ENCODE measurements at regions not wholly inside any gene's neighbourhood (a gene's known extent, or its start where the extent isn't known, plus 50 kb on each side); places are given as distances from the start of the nearest gene placed in this dataset.

GRCh38 chr19:29128203-29128602 is 84.7 kb downstream of the UQCRFS1 start:
- H3K4me3 ChIP-seq (replicated peaks; ENCODE audit: low read depth, low read length), result no peak overlapping the region
- DNase-seq (ENCODE audit: extremely low read depth, low read depth), result no peak
- TF ChIP-seq CTCF (IDR thresholded peaks at IDR 0.05; ENCODE audit: low read depth, low read length, missing control alignments), result no peak

GRCh38 chr19:29122185-29122584 is 90.8 kb downstream of the UQCRFS1 start:
- no peak for DNase-seq (ENCODE audit: extremely low read depth, low read depth)
- TF ChIP-seq CTCF (IDR thresholded peaks at IDR 0.05; ENCODE audit: low read depth, low read length, missing control alignments), result no peak
- no peak overlapping the region for H3K4me3 ChIP-seq (replicated peaks; ENCODE audit: low read depth, low read length)

- TF ChIP-seq CTCF (IDR thresholded peaks at IDR 0.05; ENCODE audit: low read depth, low read length, missing control alignments), result no peak
- no peak for DNase-seq (ENCODE audit: extremely low read depth, low read depth)
Observed at GRCh38 chr19:29121684-29122083, 91.3 kb downstream of the UQCRFS1 start.

GRCh38 chr19:29120466-29120865 is 92.5 kb downstream of the UQCRFS1 start:
- no peak overlapping the region for H3K4me3 ChIP-seq (replicated peaks; ENCODE audit: low read depth, low read length)
- DNase-seq (ENCODE audit: extremely low read depth, low read depth), result no peak
- no peak for TF ChIP-seq CTCF (IDR thresholded peaks at IDR 0.05; ENCODE audit: low read depth, low read length, missing control alignments)

More at GRCh38 chr19:29121684-29122083, 91.3 kb downstream of the UQCRFS1 start:
- H3K4me3 ChIP-seq (replicated peaks; ENCODE audit: low read depth, low read length), result no peak overlapping the region

- no peak for DNase-seq (ENCODE audit: extremely low read depth, low read depth)
- no peak overlapping the region for H3K4me3 ChIP-seq (replicated peaks; ENCODE audit: low read depth, low read length)
- TF ChIP-seq CTCF (IDR thresholded peaks at IDR 0.05; ENCODE audit: low read depth, low read length, missing control alignments), result no peak
Observed at GRCh38 chr19:29119590-29119989, 93.4 kb downstream of the UQCRFS1 start.

- DNase-seq (ENCODE audit: extremely low read depth, low read depth), result no peak
- TF ChIP-seq CTCF (IDR thresholded peaks at IDR 0.05; ENCODE audit: low read depth, low read length, missing control alignments), result no peak
- H3K4me3 ChIP-seq (replicated peaks; ENCODE audit: low read depth, low read length), result no peak overlapping the region
Observed at GRCh38 chr19:29118389-29118788, 94.6 kb downstream of the UQCRFS1 start.

GRCh38 chr19:29117926-29118325 is 95.0 kb downstream of the UQCRFS1 start:
- no peak for TF ChIP-seq CTCF (IDR thresholded peaks at IDR 0.05; ENCODE audit: low read depth, low read length, missing control alignments)
- DNase-seq (ENCODE audit: extremely low read depth, low read depth), result no peak

More at GRCh38 chr19:29117926-29118325, 95.0 kb downstream of the UQCRFS1 start:
- no peak overlapping the region for H3K4me3 ChIP-seq (replicated peaks; ENCODE audit: low read depth, low read length)
